Duodenal mucosa (tissue), 2 donors: ENCODE measurements at regions not wholly inside any gene's neighbourhood (a gene's known extent, or its start where the extent isn't known, plus 50 kb on each side); places are given as distances from the start of the nearest gene placed in this dataset.
"Not testable (repeated sequence)": the region's sequence is repeated elsewhere in the genome, so short reads cannot be mapped to it uniquely, and the experiment has no call there.

ENCODE experiments used
- H3K27ac ChIP-seq: one replicate; pipeline ENCODE4 v1.7.0; 2013; ENCODE audit warnings: low read depth, low read length
- H3K27me3 ChIP-seq, 2 donors: one replicate each; pipeline ENCODE4 v1.7.0; 2013; ENCODE audit warnings: low read length in 2 of 2, control low read depth in 1 of 2; ENCODE audit not compliant: insufficient read depth in 2 of 2, control insufficient read depth in 1 of 2
- H3K36me3 ChIP-seq, 2 donors: one replicate each; pipeline ENCODE4 v1.7.0; 2013; ENCODE audit warnings: low read length in 2 of 2, control low read depth in 1 of 2; ENCODE audit not compliant: insufficient read depth in 2 of 2, control insufficient read depth in 1 of 2
- H3K4me1 ChIP-seq, 2 donors: one replicate each; pipeline ENCODE4 v1.7.0; 2013; ENCODE audit warnings: low read length in 2 of 2, control low read depth in 1 of 2; ENCODE audit not compliant: insufficient read depth in 2 of 2, control insufficient read depth in 1 of 2
- H3K4me3 ChIP-seq, 2 donors: one replicate each; pipeline ENCODE4 v1.7.0; 2013; ENCODE audit warnings: low read length in 2 of 2, low read depth in 1 of 2
- H3K9ac ChIP-seq, 2 donors: one replicate each; pipeline ENCODE4 v1.7.0; 2013; ENCODE audit warnings: low read length in 2 of 2, low read depth in 1 of 2
- H3K9me3 ChIP-seq, 2 donors: one replicate each; pipeline ENCODE4 v1.7.0; 2013; ENCODE audit warnings: low read length in 2 of 2, control low read depth in 1 of 2; ENCODE audit not compliant: control insufficient read depth in 1 of 2

- Histone ChIP-seq H3K4me1 (no peaks in the 10 kb centered on the region), H3K27ac (no peak overlapping the region), H3K4me3 (no peak overlapping the region), H3K9me3 (no peaks in the 10 kb centered on the region), H3K36me3 (no peaks in the 10 kb centered on the region), H3K27me3 (no peaks in the 10 kb centered on the region), H3K9ac (no peak overlapping the region)
These were observed 324.1 kb upstream of the SFSWAP start for GRCh38 chr12:131386781-131387180.

- Histone ChIP-seq H3K9me3 (no peaks in the 10 kb centered on the region), H3K4me3 (no peak overlapping the region), H3K36me3 (no peaks in the 10 kb centered on the region), H3K27me3 (no peaks in the 10 kb centered on the region), H3K9ac (no peak overlapping the region), H3K27ac (no peak overlapping the region), H3K4me1 (no peaks in the 10 kb centered on the region)
These were observed 323.4 kb upstream of the SFSWAP start for GRCh38 chr12:131387281-131388163.

- not testable (repeated sequence) for H3K9me3 ChIP-seq, H3K27ac ChIP-seq, H3K9ac ChIP-seq, H3K36me3 ChIP-seq, H3K4me3 ChIP-seq, H3K4me1 ChIP-seq, H3K27me3 ChIP-seq
These were observed 322.5 kb upstream of the SFSWAP start for GRCh38 chr12:131388164-131389053.

- Histone ChIP-seq H3K4me3 (no peak overlapping the region), H3K4me1 (no peaks in the 10 kb centered on the region), H3K9ac (no peak overlapping the region), H3K36me3 (no peaks in the 10 kb centered on the region), H3K27ac (no peak overlapping the region), H3K9me3 (no peaks in the 10 kb centered on the region), H3K27me3 (no peaks in the 10 kb centered on the region)
These were observed 321.6 kb upstream of the SFSWAP start for GRCh38 chr12:131389054-131390013.

GRCh38 chr12:131390412-131391334, 320.2 kb upstream of the SFSWAP start:
- H3K9me3 ChIP-seq: no peaks in the 10 kb centered on the region

GRCh38 chr12:131391399-131391798, 319.5 kb upstream of the SFSWAP start:
- no peaks in the 10 kb centered on the region for H3K36me3 ChIP-seq
- H3K27ac ChIP-seq: no peak overlapping the region
- H3K4me1 ChIP-seq: no peaks in the 10 kb centered on the region
- H3K27me3 ChIP-seq: no peaks in the 10 kb centered on the region
- H3K9me3 ChIP-seq: peaks cover 4 to 6% of the 10 kb centered on the region in 2 donors
- no peak overlapping the region for H3K9ac ChIP-seq
- H3K4me3 ChIP-seq: no peak overlapping the region

More at GRCh38 chr12:131390412-131391334, 320.2 kb upstream of the SFSWAP start:
- Histone ChIP-seq H3K4me3 (no peak overlapping the region), H3K4me1 (no peaks in the 10 kb centered on the region), H3K36me3 (no peaks in the 10 kb centered on the region), H3K27ac (no peak overlapping the region), H3K27me3 (no peaks in the 10 kb centered on the region), H3K9ac (no peak overlapping the region)

- H3K27ac ChIP-seq, H3K9ac ChIP-seq, H3K4me1 ChIP-seq, H3K27me3 ChIP-seq, H3K36me3 ChIP-seq, H3K4me3 ChIP-seq: not testable (repeated sequence)
- peaks cover 12 to 13% of the 10 kb centered on the region in 2 donors for H3K9me3 ChIP-seq
These were observed 316.1 kb upstream of the SFSWAP start for GRCh38 chr12:131394752-131395151.

- H3K27ac ChIP-seq, H3K4me1 ChIP-seq, H3K9ac ChIP-seq, H3K4me3 ChIP-seq, H3K27me3 ChIP-seq, H3K36me3 ChIP-seq: not testable (repeated sequence)
- H3K9me3 ChIP-seq: peaks cover 12 to 13% of the 10 kb centered on the region in 2 donors
These were observed 315.6 kb upstream of the SFSWAP start for GRCh38 chr12:131395209-131395684.
